Astrocyte (in vitro differentiated cells and primary cell): ENCODE measurements at regions not wholly inside any gene's neighbourhood (a gene's known extent, or its start where the extent isn't known, plus 50 kb on each side); places are given as distances from the start of the nearest gene placed in this dataset.

Source experiments
- DNase-seq: peaks from one replicate; pipeline ENCODE4 v3.0.0-alpha.2; 2010; ENCODE audit warnings: low read depth
- FAIRE-seq: peaks from 2 replicates; lab custom pipeline; 2011; peaks lifted over from hg19 to GRCh38; lab: Jason Lieb, UNC
- H2AFZ ChIP-seq: 2 replicates; pipeline ENCODE4 v1.6.0; 2012; ENCODE audit warnings: low read depth, low read length, inconsistent platforms
- H3K27ac ChIP-seq: 2 replicates; pipeline ENCODE4 v1.5.1; 2011; ENCODE audit warnings: low read depth, low read length, inconsistent platforms
- H3K27me3 ChIP-seq: 2 replicates; pipeline ENCODE4 v1.6.0; 2011; ENCODE audit warnings: low read length, inconsistent platforms; ENCODE audit not compliant: insufficient read depth
- H3K36me3 ChIP-seq: 2 replicates; pipeline ENCODE4 v1.5.1; 2011; ENCODE audit warnings: low read length, inconsistent platforms; ENCODE audit not compliant: insufficient read depth
- H3K4me1 ChIP-seq: 2 replicates; pipeline ENCODE4 v1.5.1; 2011; ENCODE audit warnings: low read length, inconsistent platforms; ENCODE audit not compliant: insufficient read depth
- H3K4me2 ChIP-seq: 2 replicates; pipeline ENCODE4 v1.6.0; 2012; ENCODE audit warnings: low read length, inconsistent platforms
- H3K4me3 ChIP-seq: 2 replicates; pipeline ENCODE4 v1.5.1; 2011; ENCODE audit warnings: low read depth, mild to moderate bottlenecking, low read length, inconsistent platforms; ENCODE audit not compliant: insufficient read depth
- H3K79me2 ChIP-seq: 2 replicates; pipeline ENCODE4 v1.6.0; 2012; ENCODE audit warnings: mild to moderate bottlenecking, low read length, inconsistent platforms; ENCODE audit not compliant: insufficient read depth
- H3K9ac ChIP-seq: 2 replicates; pipeline ENCODE4 v1.6.0; 2012; ENCODE audit warnings: mild to moderate bottlenecking, low read length, inconsistent platforms
- H3K9me3 ChIP-seq: 2 replicates; pipeline ENCODE4 v1.5.1; 2012; ENCODE audit warnings: low read depth, mild to moderate bottlenecking, low read length, inconsistent platforms; ENCODE audit not compliant: insufficient read depth
- H4K20me1 ChIP-seq: 2 replicates; pipeline ENCODE4 v1.6.0; 2012; ENCODE audit warnings: low read length, inconsistent platforms; ENCODE audit not compliant: insufficient read depth
- H3K27ac Mint-ChIP-seq: one replicate; pipeline ENCODE4 v1.8.0; 2021; ENCODE audit warnings: mild to moderate bottlenecking, mixed read lengths; ENCODE audit not compliant: unreplicated experiment
- H3K27me3 Mint-ChIP-seq: one replicate; pipeline ENCODE4 v1.8.0; 2021; ENCODE audit warnings: low read depth, mixed read lengths; ENCODE audit not compliant: unreplicated experiment
- H3K36me3 Mint-ChIP-seq: one replicate; pipeline ENCODE4 v1.8.0; 2021; ENCODE audit warnings: low read depth, mixed read lengths; ENCODE audit not compliant: unreplicated experiment
- H3K4me1 Mint-ChIP-seq: one replicate; pipeline ENCODE4 v1.8.0; 2021; ENCODE audit warnings: low read depth, mixed read lengths; ENCODE audit not compliant: unreplicated experiment
- H3K4me3 Mint-ChIP-seq: one replicate; pipeline ENCODE4 v1.8.0; 2021; ENCODE audit warnings: mild to moderate bottlenecking, moderate library complexity, mixed read lengths; ENCODE audit not compliant: unreplicated experiment
- H3K9me3 Mint-ChIP-seq: one replicate; pipeline ENCODE4 v1.8.0; 2021; ENCODE audit warnings: mild to moderate bottlenecking, mixed read lengths; ENCODE audit not compliant: unreplicated experiment
- CTCF ChIP-seq: IDR thresholded peaks from 2 replicates; pipeline ENCODE4 v1.5.1; 2011; ENCODE audit warnings: low read depth, mild to moderate bottlenecking, inconsistent platforms, low read length, moderate library complexity; ENCODE audit not compliant: insufficient read depth
- EZH2 ChIP-seq: IDR thresholded peaks from 2 replicates; pipeline ENCODE4 v1.6.1; 2012; ENCODE audit warnings: mild to moderate bottlenecking, low read length, inconsistent platforms; ENCODE audit not compliant: insufficient read depth

DNA sequence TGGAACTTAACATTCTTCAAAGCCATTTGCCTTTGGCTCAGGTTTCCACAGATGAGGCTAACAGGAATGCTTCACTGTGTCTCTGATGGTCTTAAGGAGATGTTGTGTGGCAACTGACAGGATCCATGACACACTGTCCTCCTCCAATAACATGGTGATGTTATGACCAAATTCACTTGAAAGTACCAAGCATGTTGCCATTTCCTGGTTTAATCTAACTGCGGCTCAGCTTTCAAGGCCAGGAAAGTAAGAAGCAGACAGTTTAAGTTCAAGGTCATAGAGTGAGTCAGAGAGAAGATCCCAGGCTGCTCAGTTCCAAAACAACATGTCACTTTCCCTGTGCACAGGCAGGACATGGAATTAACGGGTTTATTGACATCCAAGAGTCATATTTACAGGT, 513.6 kb downstream of the STK39 start:
- Histone ChIP-seq H4K20me1 (no peaks in the 10 kb centered on the region), H3K4me2 (no peak overlapping the region), H3K4me3 (no peak overlapping the region), H3K27ac (no peak overlapping the region), H2AFZ (no peak overlapping the region), H3K9ac (no peak overlapping the region), H3K27me3 (no peaks in the 10 kb centered on the region), H3K9me3 (no peaks in the 10 kb centered on the region), H3K36me3 (no peaks in the 10 kb centered on the region), H3K79me2 (no peaks in the 10 kb centered on the region), H3K4me1 (no peaks in the 10 kb centered on the region)
- Mint-ChIP-seq H3K27ac (no peak overlapping the region), H3K9me3 (no peaks in the 10 kb centered on the region), H3K4me3 (no peak overlapping the region), H3K4me1 (peaks cover 9% of the 10 kb centered on the region), H3K27me3 (no peaks in the 10 kb centered on the region), H3K36me3 (no peaks in the 10 kb centered on the region)
- TF ChIP-seq CTCF: no peak
- TF ChIP-seq EZH2: no peak
- DNase-seq (no peak), FAIRE-seq (no peak)

DNA sequence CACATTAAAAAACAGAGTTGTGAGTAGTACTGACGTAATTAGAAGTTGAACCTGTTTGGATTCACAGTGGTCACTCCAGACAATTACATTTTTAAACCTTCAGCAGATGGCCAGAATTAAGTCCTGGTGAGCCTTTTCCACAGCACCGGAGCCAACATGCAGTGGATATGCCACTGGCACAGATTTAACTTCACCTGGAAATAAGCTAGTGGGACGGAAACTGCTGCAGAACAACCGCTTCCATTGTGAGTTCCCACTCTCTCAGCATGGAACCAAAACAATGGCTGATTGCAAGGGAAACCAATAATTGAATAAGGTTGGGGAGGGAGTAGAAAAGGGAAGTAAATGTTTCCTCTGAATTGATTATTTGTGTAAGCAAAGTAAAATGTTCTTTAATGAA, 515.1 kb downstream of the STK39 start:
- FAIRE-seq (no peak), DNase-seq (no peak)
- H3K79me2 ChIP-seq: no peaks in the 10 kb centered on the region
- Mint-ChIP-seq H3K27ac (no peak overlapping the region), H3K4me1 (peaks cover 9% of the 10 kb centered on the region), H3K27me3 (no peaks in the 10 kb centered on the region), H3K9me3 (no peaks in the 10 kb centered on the region), H3K36me3 (no peaks in the 10 kb centered on the region), H3K4me3 (no peak overlapping the region)
- no peak overlapping the region for H2AFZ ChIP-seq
- H3K4me1 ChIP-seq: no peaks in the 10 kb centered on the region
- no peak overlapping the region for H3K9ac ChIP-seq
- no peak overlapping the region for H3K4me3 ChIP-seq
- no peaks in the 10 kb centered on the region for H3K9me3 ChIP-seq
- no peak overlapping the region for H3K27ac ChIP-seq
- no peak overlapping the region for H3K4me2 ChIP-seq
- H3K36me3 ChIP-seq: no peaks in the 10 kb centered on the region
- TF ChIP-seq EZH2 (no peak), CTCF (no peak)
- no peaks in the 10 kb centered on the region for H4K20me1 ChIP-seq
- H3K27me3 ChIP-seq: no peaks in the 10 kb centered on the region

GRCh38 chr2:167729911-167730310, 517.5 kb downstream of the STK39 start:
- Histone ChIP-seq H4K20me1 (no peaks in the 10 kb centered on the region), H3K4me2 (no peak overlapping the region), H3K4me1 (no peaks in the 10 kb centered on the region), H3K9ac (no peak overlapping the region), H3K27me3 (no peaks in the 10 kb centered on the region), H2AFZ (no peak overlapping the region), H3K27ac (no peak overlapping the region), H3K9me3 (no peaks in the 10 kb centered on the region), H3K4me3 (no peak overlapping the region), H3K36me3 (no peaks in the 10 kb centered on the region), H3K79me2 (no peaks in the 10 kb centered on the region)
- Mint-ChIP-seq H3K36me3 (no peaks in the 10 kb centered on the region), H3K4me1 (peaks cover 9% of the 10 kb centered on the region), H3K9me3 (no peaks in the 10 kb centered on the region), H3K27ac (no peak overlapping the region), H3K27me3 (no peaks in the 10 kb centered on the region), H3K4me3 (no peak overlapping the region)
- DNase-seq: no peak
- no peak for TF ChIP-seq EZH2
- FAIRE-seq: no peak
